Endodermal cell (in vitro differentiated cells): ENCODE measurements at regions not wholly inside any gene's neighbourhood (a gene's known extent, or its start where the extent isn't known, plus 50 kb on each side); places are given as distances from the start of the nearest gene placed in this dataset.

Source experiments
- DNase-seq: peaks from one replicate; pipeline ENCODE4 v3.0.0-alpha.2; 2017
- H3K27ac ChIP-seq: 2 replicates; pipeline ENCODE4 v1.5.1; 2013; ENCODE audit warnings: mild to moderate bottlenecking, low read depth, low read length, moderate library complexity
- H3K27me3 ChIP-seq: 2 replicates; pipeline ENCODE4 v1.6.1; 2013; ENCODE audit warnings: mild to moderate bottlenecking, low read length, moderate library complexity; ENCODE audit not compliant: insufficient read depth, control insufficient read depth, poor library complexity, severe bottlenecking
- H3K36me3 ChIP-seq: 2 replicates; pipeline ENCODE4 v1.7.0; 2013; ENCODE audit warnings: mild to moderate bottlenecking, low read length, moderate library complexity; ENCODE audit not compliant: control insufficient read depth, insufficient read depth
- H3K4me1 ChIP-seq: one replicate; pipeline ENCODE4 v1.7.0; 2013; ENCODE audit warnings: low read length; ENCODE audit not compliant: control insufficient read depth, insufficient read depth
- H3K4me3 ChIP-seq: 2 replicates; pipeline ENCODE4 v1.5.1; 2013; ENCODE audit warnings: mild to moderate bottlenecking, low read length, moderate library complexity
- H3K9ac ChIP-seq: 2 replicates; pipeline ENCODE4 v1.6.1; 2013; ENCODE audit warnings: mild to moderate bottlenecking, low read length, moderate library complexity; ENCODE audit not compliant: poor library complexity, severe bottlenecking; ENCODE audit errors: extremely low read depth
- H3K9me3 ChIP-seq: 2 replicates; pipeline ENCODE4 v1.6.1; 2013; ENCODE audit warnings: mild to moderate bottlenecking, low read length, moderate library complexity; ENCODE audit not compliant: control insufficient read depth
- H3K27ac Mint-ChIP-seq: 2 replicates; pipeline ENCODE4 v1.8.0; 2020; ENCODE audit warnings: mixed read lengths
- H3K27me3 Mint-ChIP-seq: 2 replicates; pipeline ENCODE4 v1.8.0; 2021; ENCODE audit warnings: mild to moderate bottlenecking, mixed read lengths; ENCODE audit not compliant: insufficient read depth
- H3K36me3 Mint-ChIP-seq: 2 replicates; pipeline ENCODE4 v1.8.0; 2020; ENCODE audit warnings: low read depth, mixed read lengths
- H3K4me1 Mint-ChIP-seq: 2 replicates; pipeline ENCODE4 v1.8.0; 2020; ENCODE audit warnings: mixed read lengths
- H3K4me3 Mint-ChIP-seq: 2 replicates; pipeline ENCODE4 v1.8.0; 2020; ENCODE audit warnings: mild to moderate bottlenecking, moderate library complexity, mixed read lengths
- H3K9me3 Mint-ChIP-seq: 2 replicates; pipeline ENCODE4 v1.8.0; 2020; ENCODE audit warnings: mild to moderate bottlenecking, mixed read lengths
- CTCF ChIP-seq: fragments of 200-600 bp; sonication (generic); conservative IDR thresholded peaks from 2 replicates; pipeline ENCODE4 v1.5.0; 2021; ENCODE audit warnings: antibody characterized with exemption, mild to moderate bottlenecking
- WGBS, 2 experiments: methylation state at CpG; one replicate each; pipeline versions ENCODE4 v1.1.5 to v1.1.7; 2013; ENCODE audit warnings: missing lambda C conversion rate in 2 of 2, mixed read lengths in 1 of 2; ENCODE audit not compliant: insufficient coverage in 1 of 2, insufficient read length in 1 of 2; 5-methylcytosine and 5-hydroxymethylcytosine counted together

- Histone ChIP-seq H3K4me3 (no peak overlapping the region), H3K9ac (no peak overlapping the region), H3K27ac (no peak overlapping the region), H3K9me3 (no peaks in the 10 kb centered on the region), H3K4me1 (no peaks in the 10 kb centered on the region), H3K27me3 (no peaks in the 10 kb centered on the region), H3K36me3 (no peaks in the 10 kb centered on the region)
- H3K27ac Mint-ChIP-seq = no peak overlapping the region
- H3K4me3 Mint-ChIP-seq = no peak overlapping the region
- no peaks in the 10 kb centered on the region for H3K27me3 Mint-ChIP-seq
- no peaks in the 10 kb centered on the region for H3K9me3 Mint-ChIP-seq
- no peak for DNase-seq
- no peak for TF ChIP-seq CTCF
- 87% methylated on average over 1 of the region's 1 CpG; no CpG with 5 or more reads in 1 of the 2 experiments for WGBS, 2 experiments
- no peaks in the 10 kb centered on the region for H3K36me3 Mint-ChIP-seq
- H3K4me1 Mint-ChIP-seq = no peaks in the 10 kb centered on the region
Observed at GRCh38 chr1:104919188-104919587, 1169.5 kb downstream of the AMY1C start.

- no peaks in the 10 kb centered on the region for H3K36me3 Mint-ChIP-seq
Observed at GRCh38 chr1:104921525-104921924, 1171.8 kb downstream of the AMY1C start.

GRCh38 chr1:104923075-104923474 lies 1173.4 kb downstream of the AMY1C start:
- no peak overlapping the region for H3K4me3 ChIP-seq
- H3K9ac ChIP-seq = no peak overlapping the region
- no peak for DNase-seq
- no peaks in the 10 kb centered on the region for H3K4me1 ChIP-seq
- Mint-ChIP-seq H3K27ac (no peak overlapping the region), H3K9me3 (no peaks in the 10 kb centered on the region), H3K4me1 (no peaks in the 10 kb centered on the region), H3K27me3 (no peaks in the 10 kb centered on the region), H3K36me3 (no peaks in the 10 kb centered on the region), H3K4me3 (no peak overlapping the region)
- H3K27me3 ChIP-seq = no peaks in the 10 kb centered on the region
- no peaks in the 10 kb centered on the region for H3K9me3 ChIP-seq
- no peaks in the 10 kb centered on the region for H3K36me3 ChIP-seq
- 91 to 97% methylated on average over 5 to 7 of the region's 7 CpGs for WGBS, 2 experiments
- no peak for TF ChIP-seq CTCF
- no peak overlapping the region for H3K27ac ChIP-seq

More at GRCh38 chr1:104921525-104921924, 1171.8 kb downstream of the AMY1C start:
- Mint-ChIP-seq H3K9me3 (no peaks in the 10 kb centered on the region), H3K4me1 (no peaks in the 10 kb centered on the region), H3K27ac (no peak overlapping the region), H3K27me3 (no peaks in the 10 kb centered on the region), H3K4me3 (no peak overlapping the region)
- Histone ChIP-seq H3K4me1 (no peaks in the 10 kb centered on the region), H3K9ac (no peak overlapping the region), H3K27me3 (no peaks in the 10 kb centered on the region), H3K27ac (no peak overlapping the region), H3K9me3 (no peaks in the 10 kb centered on the region), H3K36me3 (no peaks in the 10 kb centered on the region), H3K4me3 (no peak overlapping the region)
- no peak for TF ChIP-seq CTCF
- no peak for DNase-seq
